Kidney (tissue), 13 donors: ENCODE measurements at regions not wholly inside any gene's neighbourhood (a gene's known extent, or its start where the extent isn't known, plus 50 kb on each side); places are given as distances from the start of the nearest gene placed in this dataset.

Source experiments
- DNase-seq, 5 donors: peaks; one replicate each; pipeline ENCODE4 v3.0.0-alpha.2; 2013 to 2020
- FAIRE-seq: peaks from 2 replicates; lab custom pipeline; 2012; peaks lifted over from hg19 to GRCh38; lab: Jason Lieb, UNC
- H3K27ac ChIP-seq, 2 donors: one replicate each; pipeline ENCODE4 v1.7.0; 2013; ENCODE audit warnings: low read depth in 2 of 2, low read length in 2 of 2, inconsistent platforms in 1 of 2
- H3K27me3 ChIP-seq: one replicate; pipeline ENCODE4 v1.7.1; 2013; ENCODE audit warnings: low read length, inconsistent platforms; ENCODE audit not compliant: control insufficient read depth, insufficient read depth
- H3K36me3 ChIP-seq, 3 donors: one replicate each; pipeline versions ENCODE4 v1.7.0 to v1.7.1; 2013; ENCODE audit warnings: low read length in 3 of 3, control low read depth in 1 of 3, inconsistent platforms in 1 of 3; ENCODE audit not compliant: insufficient read depth in 3 of 3, control insufficient read depth in 2 of 3
- H3K4me1 ChIP-seq, 3 donors: one replicate each; pipeline versions ENCODE4 v1.7.0 to v1.7.1; 2013; ENCODE audit warnings: low read length in 3 of 3, inconsistent platforms in 1 of 3, low read depth in 1 of 3; ENCODE audit not compliant: control insufficient read depth in 2 of 3, insufficient read depth in 2 of 3
- H3K4me3 ChIP-seq, 3 donors: one replicate each; pipeline versions ENCODE4 v1.7.0 to v1.8.1; 2013; ENCODE audit warnings: low read length in 3 of 3, control low read depth in 1 of 3, inconsistent platforms in 1 of 3
- H3K9ac ChIP-seq, 3 donors: one replicate each; pipeline versions ENCODE4 v1.7.0 to v1.7.1; 2013; ENCODE audit warnings: low read length in 3 of 3, control low read depth in 1 of 3, inconsistent platforms in 1 of 3
- H3K9me3 ChIP-seq, 3 donors: one replicate each; pipeline versions ENCODE4 v1.7.0 to v1.7.1; 2013; ENCODE audit warnings: low read length in 3 of 3, control low read depth in 1 of 3, inconsistent platforms in 1 of 3; ENCODE audit not compliant: control insufficient read depth in 2 of 3, insufficient read depth in 1 of 3
- intact Hi-C: fragments of 100-400 bp; cut with DNase I; formaldehyde crosslinking; loops from one replicate; pipeline ENCODE4 v1.11.1; 2022
- TF ChIP-seq, protein P1 (sequence below): IDR thresholded peaks from 3 replicates; pipeline ENCODE4 v1.5.1; 2012; ENCODE audit warnings: mild to moderate bottlenecking, moderate library complexity, borderline replicate concordance; ENCODE audit not compliant: insufficient read depth; ENCODE audit errors: extremely low read depth
- donor health status: control.
- donor health status: control.
- donor health status: control.
- donor health status: control.
- donor health status: control.
- donor health status: DM: yes; HTN: yes; CAD: no.
- donor health status: Normal renal cell carcinoma (clear cell type).

DNA sequence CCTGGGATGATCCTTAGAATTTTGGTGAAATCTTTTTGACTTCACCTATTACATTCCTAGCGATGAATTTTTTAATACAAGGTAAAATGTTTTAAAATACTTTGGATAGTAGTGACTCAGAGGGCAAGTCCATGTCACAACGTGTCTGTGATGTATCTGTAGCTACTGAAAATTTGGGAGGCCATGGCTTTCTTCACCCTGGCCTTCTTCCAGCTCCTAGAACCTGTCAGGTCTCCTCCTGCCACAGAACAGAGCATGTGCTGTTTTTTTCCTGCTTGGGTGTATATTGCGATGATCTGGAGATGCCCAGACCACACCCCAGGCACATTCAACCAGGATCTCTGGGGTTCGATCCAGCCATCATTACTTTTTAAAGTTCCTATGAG is 194.4 kb downstream of the BTBD3 start:
- no peak for FAIRE-seq
- H3K36me3 ChIP-seq = no peaks in the 10 kb centered on the region
- no peaks in the 10 kb centered on the region for H3K9me3 ChIP-seq
- no peak overlapping the region for H3K4me3 ChIP-seq
- TF ChIP-seq, protein P1, sequence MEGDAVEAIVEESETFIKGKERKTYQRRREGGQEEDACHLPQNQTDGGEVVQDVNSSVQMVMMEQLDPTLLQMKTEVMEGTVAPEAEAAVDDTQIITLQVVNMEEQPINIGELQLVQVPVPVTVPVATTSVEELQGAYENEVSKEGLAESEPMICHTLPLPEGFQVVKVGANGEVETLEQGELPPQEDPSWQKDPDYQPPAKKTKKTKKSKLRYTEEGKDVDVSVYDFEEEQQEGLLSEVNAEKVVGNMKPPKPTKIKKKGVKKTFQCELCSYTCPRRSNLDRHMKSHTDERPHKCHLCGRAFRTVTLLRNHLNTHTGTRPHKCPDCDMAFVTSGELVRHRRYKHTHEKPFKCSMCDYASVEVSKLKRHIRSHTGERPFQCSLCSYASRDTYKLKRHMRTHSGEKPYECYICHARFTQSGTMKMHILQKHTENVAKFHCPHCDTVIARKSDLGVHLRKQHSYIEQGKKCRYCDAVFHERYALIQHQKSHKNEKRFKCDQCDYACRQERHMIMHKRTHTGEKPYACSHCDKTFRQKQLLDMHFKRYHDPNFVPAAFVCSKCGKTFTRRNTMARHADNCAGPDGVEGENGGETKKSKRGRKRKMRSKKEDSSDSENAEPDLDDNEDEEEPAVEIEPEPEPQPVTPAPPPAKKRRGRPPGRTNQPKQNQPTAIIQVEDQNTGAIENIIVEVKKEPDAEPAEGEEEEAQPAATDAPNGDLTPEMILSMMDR = no peak
- no peak overlapping the region for H3K9ac ChIP-seq
- no peak for DNase-seq
- no peaks in the 10 kb centered on the region for H3K27me3 ChIP-seq
- H3K27ac ChIP-seq = no peak overlapping the region
- intact Hi-C loops = no loop called here
- H3K4me1 ChIP-seq = no peaks in the 10 kb centered on the region

DNA sequence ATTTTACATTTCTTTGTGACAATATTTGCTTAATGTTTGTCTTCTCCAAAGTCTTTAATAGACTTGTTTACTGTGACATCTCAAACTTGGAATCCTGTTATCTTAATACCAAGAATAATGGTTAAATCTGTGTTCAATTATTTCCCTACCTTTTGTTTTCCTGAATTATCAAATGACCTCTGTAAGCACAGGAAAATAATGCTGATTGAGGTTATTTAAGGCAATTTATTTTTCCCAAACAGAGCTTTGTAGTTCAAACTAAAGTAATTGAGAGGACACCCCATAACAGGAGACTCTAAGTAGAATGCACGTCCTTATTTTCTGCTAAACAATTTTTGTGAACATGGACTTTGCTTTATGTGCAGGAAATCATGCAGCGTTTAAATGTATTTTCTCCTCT is 195.0 kb downstream of the BTBD3 start:
- intact Hi-C loops = no loop called here
- Histone ChIP-seq H3K27ac (no peak overlapping the region), H3K9me3 (no peaks in the 10 kb centered on the region), H3K4me1 (no peaks in the 10 kb centered on the region), H3K4me3 (no peak overlapping the region), H3K9ac (no peak overlapping the region), H3K27me3 (no peaks in the 10 kb centered on the region), H3K36me3 (no peaks in the 10 kb centered on the region)
- TF ChIP-seq, protein P1 = no peak
- FAIRE-seq (no peak), DNase-seq (no peak)

DNA sequence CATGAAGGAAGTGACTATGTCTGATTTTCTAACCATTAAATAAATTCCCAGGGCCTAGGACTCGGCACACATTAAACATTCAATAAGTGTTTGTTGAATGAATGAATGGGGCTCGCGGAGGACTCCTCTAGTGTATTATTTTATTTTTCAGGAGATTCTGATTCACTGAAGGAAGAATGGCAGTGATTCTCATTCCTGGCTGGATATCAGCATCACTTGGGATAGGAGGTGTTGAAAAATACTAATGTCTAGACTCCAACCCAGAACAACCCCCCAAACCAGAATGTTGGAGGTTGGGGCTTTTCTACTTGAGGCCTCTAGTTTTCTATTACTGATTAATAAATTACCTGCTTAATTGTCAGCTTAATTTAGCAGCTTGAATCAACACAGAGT is 195.4 kb downstream of the BTBD3 start:
- TF ChIP-seq, protein P1 = no peak
- DNase-seq = no peak
- Histone ChIP-seq H3K27ac (no peak overlapping the region), H3K27me3 (no peaks in the 10 kb centered on the region), H3K9ac (no peak overlapping the region), H3K4me1 (no peaks in the 10 kb centered on the region), H3K9me3 (no peaks in the 10 kb centered on the region), H3K36me3 (no peaks in the 10 kb centered on the region), H3K4me3 (no peak overlapping the region)
- FAIRE-seq = no peak
- intact Hi-C loops = no loop called here
